HL-60 (cell line): ENCODE measurements at regions not wholly inside any gene's neighbourhood (a gene's known extent, or its start where the extent isn't known, plus 50 kb on each side); places are given as distances from the start of the nearest gene placed in this dataset.

ENCODE experiments used
- DNase-seq, 2 experiments: peaks; one replicate each; pipeline ENCODE4 v3.0.0-alpha.2; 2010 to 2020; ENCODE audit warnings: low read depth in 1 of 2, low spot score in 1 of 2
- H3K27ac ChIP-seq: fragments of 250-450 bp; sonication (Bioruptor Pico); replicated peaks from 2 replicates; pipeline ENCODE4 v1.5.1; 2020; ENCODE audit warnings: mild to moderate bottlenecking, moderate library complexity
- H3K27me3 ChIP-seq: fragments of 250-450 bp; sonication (Bioruptor Pico); 2 replicates; pipeline ENCODE4 v1.5.1; 2021; ENCODE audit warnings: mild to moderate bottlenecking, moderate library complexity; ENCODE audit not compliant: insufficient read depth, poor library complexity, severe bottlenecking
- H3K4me3 ChIP-seq: replicated peaks from 2 replicates; pipeline ENCODE4 v1.5.1; 2011; ENCODE audit warnings: mild to moderate bottlenecking, control low read depth, low read length; ENCODE audit not compliant: insufficient read depth
- CTCF ChIP-seq: IDR thresholded peaks from one replicate; pipeline ENCODE4 v1.5.1; 2011; ENCODE audit warnings: low read length, control low read depth, inconsistent platforms; ENCODE audit not compliant: insufficient read depth
- GABPA ChIP-seq: IDR thresholded peaks from 2 replicates; pipeline ENCODE4 v1.6.1; 2012; ENCODE audit warnings: low read depth
- POLR2AphosphoS5 ChIP-seq: IDR thresholded peaks from 2 replicates; pipeline ENCODE4 v1.6.1; 2012; ENCODE audit warnings: low read depth
- REST ChIP-seq: IDR thresholded peaks from 2 replicates; pipeline ENCODE4 v1.6.1; 2012; ENCODE audit warnings: low read depth; ENCODE audit not compliant: insufficient replicate concordance
- SPI1 ChIP-seq: IDR thresholded peaks from 2 replicates; pipeline ENCODE4 v1.6.1; 2012; ENCODE audit warnings: low read depth, mild to moderate bottlenecking, borderline replicate concordance

- Histone ChIP-seq H3K27ac (no peak overlapping the region), H3K4me3 (no peak overlapping the region), H3K27me3 (no peaks in the 10 kb centered on the region)
- DNase-seq: no peak
- TF ChIP-seq CTCF (no peak), REST (no peak), GABPA (no peak)
These were observed 198.6 kb downstream of the KBTBD8 start for GRCh38 chr3:67196677-67197076.

DNA sequence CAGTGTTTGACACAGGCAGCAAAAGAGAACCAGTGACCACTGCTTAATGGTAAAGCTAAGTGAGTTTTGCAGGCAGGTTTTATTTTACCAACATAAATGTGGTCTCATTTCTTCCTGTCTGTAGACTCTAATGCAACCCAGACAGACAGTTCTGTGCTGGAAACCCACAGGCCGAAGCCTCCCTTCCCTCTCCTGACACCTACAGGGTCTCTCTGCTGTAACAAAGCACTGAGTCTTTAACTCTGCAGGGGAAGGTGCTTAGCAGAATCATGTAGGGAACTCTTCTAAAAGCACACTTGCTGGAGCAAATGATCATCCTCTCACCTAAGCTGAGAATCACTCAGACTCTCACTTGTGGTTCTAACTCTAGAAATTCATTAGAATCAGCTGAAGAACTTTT, 200.3 kb downstream of the KBTBD8 start:
- H3K27ac ChIP-seq: no peak overlapping the region
- DNase-seq: no peak
- no peaks in the 10 kb centered on the region for H3K27me3 ChIP-seq
- TF ChIP-seq POLR2AphosphoS5 (no peak), GABPA (no peak), CTCF (no peak), SPI1 (no peak), REST (no peak)
- no peak overlapping the region for H3K4me3 ChIP-seq

DNA sequence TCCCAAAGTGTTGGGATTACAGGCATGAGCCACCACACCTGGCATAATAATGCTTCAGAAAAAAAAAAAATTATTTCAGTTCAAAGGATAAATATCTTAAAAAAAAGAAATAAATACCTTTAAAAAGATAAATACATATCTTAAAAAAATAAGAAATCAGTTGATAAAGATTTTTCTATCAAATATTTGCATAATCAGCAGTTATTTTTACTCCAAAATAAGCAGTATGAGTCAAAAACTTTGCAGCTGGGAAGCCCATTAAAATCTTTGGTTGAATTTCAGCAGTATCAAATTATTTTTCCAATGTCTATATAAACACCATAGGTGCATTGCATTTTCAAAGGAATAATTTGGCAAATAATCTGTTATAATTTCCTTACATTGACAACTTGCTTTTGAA, 202.5 kb downstream of the KBTBD8 start:
- Histone ChIP-seq H3K27me3 (no peaks in the 10 kb centered on the region), H3K27ac (no peak overlapping the region), H3K4me3 (no peak overlapping the region)
- no peak for DNase-seq
- no peak for TF ChIP-seq SPI1
- no peak for TF ChIP-seq REST
- no peak for TF ChIP-seq POLR2AphosphoS5
- no peak for TF ChIP-seq GABPA
- no peak for TF ChIP-seq CTCF
